ENCODE measurements at regions not wholly inside any gene's neighbourhood (a gene's known extent, or its start where the extent isn't known, plus 50 kb on each side); places are given as distances from the start of the nearest gene placed in this dataset.

DNA sequence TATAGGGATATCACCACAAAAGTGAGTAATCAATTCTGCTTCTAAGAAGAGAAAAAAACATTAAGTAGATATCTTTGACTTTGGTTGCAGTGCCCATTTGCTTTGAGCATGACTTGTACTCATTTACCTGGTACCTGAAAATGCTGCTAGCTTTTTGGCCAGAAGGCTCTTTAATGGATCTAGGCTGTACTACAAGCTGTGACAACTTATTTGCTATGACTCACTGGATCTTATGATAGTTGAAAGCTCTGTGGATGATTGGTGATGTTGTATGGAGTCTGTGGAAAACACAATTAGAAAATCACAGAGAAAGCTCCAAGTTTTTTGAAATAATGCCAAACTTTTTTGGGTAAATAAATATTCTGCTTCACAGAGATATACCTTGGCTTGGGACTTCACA is 960.9 kb upstream of the FBXO33 start:
- TF ChIP-seq, protein P1, sequence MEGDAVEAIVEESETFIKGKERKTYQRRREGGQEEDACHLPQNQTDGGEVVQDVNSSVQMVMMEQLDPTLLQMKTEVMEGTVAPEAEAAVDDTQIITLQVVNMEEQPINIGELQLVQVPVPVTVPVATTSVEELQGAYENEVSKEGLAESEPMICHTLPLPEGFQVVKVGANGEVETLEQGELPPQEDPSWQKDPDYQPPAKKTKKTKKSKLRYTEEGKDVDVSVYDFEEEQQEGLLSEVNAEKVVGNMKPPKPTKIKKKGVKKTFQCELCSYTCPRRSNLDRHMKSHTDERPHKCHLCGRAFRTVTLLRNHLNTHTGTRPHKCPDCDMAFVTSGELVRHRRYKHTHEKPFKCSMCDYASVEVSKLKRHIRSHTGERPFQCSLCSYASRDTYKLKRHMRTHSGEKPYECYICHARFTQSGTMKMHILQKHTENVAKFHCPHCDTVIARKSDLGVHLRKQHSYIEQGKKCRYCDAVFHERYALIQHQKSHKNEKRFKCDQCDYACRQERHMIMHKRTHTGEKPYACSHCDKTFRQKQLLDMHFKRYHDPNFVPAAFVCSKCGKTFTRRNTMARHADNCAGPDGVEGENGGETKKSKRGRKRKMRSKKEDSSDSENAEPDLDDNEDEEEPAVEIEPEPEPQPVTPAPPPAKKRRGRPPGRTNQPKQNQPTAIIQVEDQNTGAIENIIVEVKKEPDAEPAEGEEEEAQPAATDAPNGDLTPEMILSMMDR (conservative IDR thresholded peaks at IDR 0.05; ENCODE audit: low read length), result no peak
- no peak overlapping the region for H3K4me3 ChIP-seq (ENCODE audit: low read length)
- no peak for DNase-seq (ENCODE audit: low read depth)

DNA sequence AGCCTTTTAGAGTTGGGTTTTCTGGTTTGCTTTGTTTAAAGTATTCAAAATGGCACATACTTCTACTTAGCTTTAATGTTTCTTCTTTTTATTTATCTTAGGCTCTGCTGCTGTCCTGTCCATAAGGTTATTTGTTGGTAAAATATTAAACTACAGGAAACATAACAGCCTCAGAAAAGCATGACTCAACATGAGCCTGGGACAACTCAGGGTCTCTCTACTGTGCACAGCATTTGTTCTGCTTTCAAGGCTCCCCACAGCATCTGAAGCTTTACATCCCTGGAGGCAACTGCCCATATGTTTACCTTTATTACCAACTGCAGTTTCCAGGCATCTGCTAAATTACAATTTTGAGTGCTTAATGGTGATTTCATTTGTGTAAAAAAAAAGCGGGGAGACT is 954.2 kb upstream of the FBXO33 start:
- TF ChIP-seq, protein P1 (conservative IDR thresholded peaks at IDR 0.05; ENCODE audit: low read length), result no peak
- no peak for DNase-seq (ENCODE audit: low read depth)

DNA sequence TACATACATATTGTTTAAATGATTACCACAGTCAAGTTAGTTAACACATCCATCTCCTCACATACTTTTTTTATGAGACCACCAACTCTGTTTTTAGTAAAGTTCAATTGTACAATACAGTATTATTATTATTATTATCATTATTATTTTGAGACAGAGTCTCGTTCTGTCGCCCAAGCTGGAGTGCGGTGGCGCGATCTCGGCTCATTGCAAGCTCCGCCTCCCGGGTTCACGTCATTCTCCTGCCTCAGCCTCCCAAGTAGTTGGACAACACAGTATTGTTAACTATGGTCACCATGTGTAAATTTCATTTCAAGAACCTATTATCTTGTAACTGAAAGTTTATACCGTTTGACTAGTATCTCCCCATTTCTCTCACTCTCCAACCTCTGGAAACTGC is 942.0 kb upstream of the FBXO33 start:
- no peak for DNase-seq (ENCODE audit: low read depth)
- TF ChIP-seq, protein P1 (conservative IDR thresholded peaks at IDR 0.05; ENCODE audit: low read length), result no peak
- H3K4me3 ChIP-seq (ENCODE audit: low read length), result no peak overlapping the region

More for the DNA sequence above, 954.2 kb upstream of the FBXO33 start:
- H3K4me3 ChIP-seq (ENCODE audit: low read length), result no peak overlapping the region

DNA sequence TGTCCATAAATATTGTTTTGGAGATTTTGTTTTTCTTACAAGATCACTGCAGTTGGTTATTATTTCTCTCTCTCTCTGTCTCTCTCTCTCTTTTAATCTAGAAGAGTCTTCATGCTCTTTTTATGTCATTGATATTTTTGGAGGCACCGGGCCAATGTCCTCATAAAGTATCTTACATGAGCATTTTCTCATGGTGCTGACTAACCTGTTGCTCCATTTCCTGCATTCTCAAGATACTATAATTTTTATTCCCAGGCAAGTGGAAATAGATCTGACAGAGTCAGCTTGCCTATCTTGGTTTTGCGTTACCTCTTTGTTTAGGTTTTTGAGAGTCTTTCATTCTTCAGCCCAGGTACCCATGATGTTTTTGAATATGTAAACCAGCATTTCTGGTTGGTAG is 938.8 kb upstream of the FBXO33 start:
- TF ChIP-seq, protein P1 (conservative IDR thresholded peaks at IDR 0.05; ENCODE audit: low read length), result no peak
- no peak overlapping the region for H3K4me3 ChIP-seq (ENCODE audit: low read length)
- DNase-seq (ENCODE audit: low read depth), result no peak

DNA sequence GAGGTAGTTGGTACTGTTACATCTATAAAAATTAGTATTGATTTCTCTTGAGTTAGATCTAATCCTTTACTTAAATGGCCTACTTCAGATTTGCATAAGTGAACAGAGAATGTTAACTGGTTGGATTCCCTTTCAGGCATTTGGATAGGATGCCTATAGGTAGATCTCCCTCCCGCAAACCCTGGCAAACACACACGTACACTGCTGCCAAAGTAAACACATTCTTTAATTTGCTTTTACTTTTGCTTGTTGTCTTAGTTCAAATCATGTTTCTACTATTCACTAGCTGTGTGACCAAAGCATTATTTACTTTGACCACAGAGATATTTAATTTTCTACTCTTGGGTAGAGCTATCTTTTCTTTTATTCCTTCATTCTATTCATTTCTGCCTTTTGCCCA is 936.1 kb upstream of the FBXO33 start:
- H3K4me3 ChIP-seq (ENCODE audit: low read length), result no peak overlapping the region
- TF ChIP-seq, protein P1 (conservative IDR thresholded peaks at IDR 0.05; ENCODE audit: low read length), result no peak
- no peak for DNase-seq (ENCODE audit: low read depth)

GRCh38 chr14:40367717-40368116 is 935.5 kb upstream of the FBXO33 start:
- H3K4me3 ChIP-seq (ENCODE audit: low read length), result no peak overlapping the region
- TF ChIP-seq, protein P1 (conservative IDR thresholded peaks at IDR 0.05; ENCODE audit: low read length), result no peak
- DNase-seq (ENCODE audit: low read depth), result no peak

DNA sequence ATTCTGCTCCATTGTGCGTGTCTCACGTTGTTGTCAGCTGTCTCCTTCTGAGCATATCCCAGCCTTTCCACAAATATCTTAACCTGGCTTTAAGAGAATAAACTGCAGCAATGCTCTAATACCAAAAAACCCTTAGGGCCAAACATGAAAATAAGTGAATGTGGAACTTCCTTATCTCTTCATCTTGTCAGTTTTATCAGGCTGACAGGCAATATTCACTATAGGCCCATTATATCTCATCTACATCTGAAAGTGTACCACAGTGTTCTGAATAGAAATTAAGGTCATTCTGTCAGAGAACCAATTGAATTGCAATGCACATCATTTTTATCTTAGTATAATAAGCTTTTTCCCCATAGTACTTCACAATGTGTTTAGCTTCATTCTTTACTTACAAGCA is 933.1 kb upstream of the FBXO33 start:
- TF ChIP-seq, protein P1 (conservative IDR thresholded peaks at IDR 0.05; ENCODE audit: low read length), result no peak
- no peak for DNase-seq (ENCODE audit: low read depth)
- no peak overlapping the region for H3K4me3 ChIP-seq (ENCODE audit: low read length)

Measured in AG10803 (cell line).